Panc1 (cell line): ENCODE measurements at regions not wholly inside any gene's neighbourhood (a gene's known extent, or its start where the extent isn't known, plus 50 kb on each side); places are given as distances from the start of the nearest gene placed in this dataset.

Experiments
- ATAC-seq: fragments of 200-7000 bp; cut with Tn5 transposase; 2 replicates; pipeline ENCODE4 v1.9.1; 2020; ENCODE audit warnings: mild to moderate bottlenecking, moderate library complexity
- BruUV-seq: library from RNA; stranded (reverse); fragments of 400-500 nt; replicated peaks from 2 replicates; lab custom pipeline; 2021; lab: Mats Ljungman, UMichigan
- CTCF ChIA-PET: fragments of 300-600 bp; sonication (Branson Sonifier 250); formaldehyde crosslinking; loops from one replicate; lab custom pipeline; 2022; ENCODE audit warnings: antibody characterized with exemption; lab: Charles Lee
- POLR2A ChIA-PET: fragments of 300-600 bp; sonication (Branson Sonifier 250); formaldehyde crosslinking; loops from one replicate; lab custom pipeline; 2022; ENCODE audit warnings: antibody characterized with exemption; lab: Charles Lee
- DNase-seq: peaks from one replicate; pipeline ENCODE4 v3.0.0-alpha.2; 2010; ENCODE audit warnings: low read depth, low spot score
- H3K27ac ChIP-seq: 2 replicates; pipeline ENCODE4 v1.5.1; 2011; ENCODE audit warnings: mild to moderate bottlenecking, low read length, inconsistent platforms
- H3K27me3 ChIP-seq: fragments of 200-500 bp; sonication (Bioruptor generic); 2 replicates; pipeline ENCODE4 v1.6.0; 2014; ENCODE audit warnings: low read length, inconsistent platforms; ENCODE audit not compliant: control insufficient read depth, insufficient read depth
- H3K36me3 ChIP-seq: fragments of 200-500 bp; sonication (Bioruptor generic); 2 replicates; pipeline ENCODE4 v1.5.1; 2014; ENCODE audit warnings: inconsistent platforms, mild to moderate bottlenecking, low read length, moderate library complexity; ENCODE audit not compliant: control insufficient read depth, insufficient read depth
- H3K4me1 ChIP-seq: 2 replicates; pipeline ENCODE4 v1.5.1; 2011; ENCODE audit warnings: inconsistent platforms, mild to moderate bottlenecking, low read length, moderate library complexity; ENCODE audit not compliant: control insufficient read depth, insufficient read depth
- H3K4me3 ChIP-seq, 2 experiments: 2 replicates each; pipeline ENCODE4 v1.5.1; 2011 to 2012; ENCODE audit warnings: low read depth in 2 of 2, low read length in 2 of 2, mild to moderate bottlenecking in 2 of 2, inconsistent platforms in 1 of 2, moderate library complexity in 1 of 2
- H3K9me3 ChIP-seq: fragments of 200-500 bp; sonication (Bioruptor generic); 2 replicates; pipeline ENCODE4 v1.5.1; 2014; ENCODE audit warnings: low read depth, mild to moderate bottlenecking, inconsistent platforms, low read length, moderate library complexity; ENCODE audit not compliant: control insufficient read depth, insufficient read depth
- CTCF ChIP-seq: fragments of 450-650 bp; IDR thresholded peaks from 2 replicates; pipeline ENCODE4 v1.5.1; 2017; ENCODE audit warnings: mild to moderate bottlenecking
- POLR2AphosphoS5 ChIP-seq: IDR thresholded peaks from 2 replicates; pipeline ENCODE4 v1.6.1; 2012; ENCODE audit warnings: mild to moderate bottlenecking, low read depth, low read length, moderate library complexity
- REST ChIP-seq, 2 experiments: IDR thresholded peaks; 2 replicates each; pipeline ENCODE4 v1.6.1; 2011 to 2012; ENCODE audit warnings: low read depth in 2 of 2, control low read depth in 1 of 2, low read length in 1 of 2, mild to moderate bottlenecking in 1 of 2, moderate library complexity in 1 of 2; ENCODE audit not compliant: insufficient read depth in 1 of 2
- SIN3A ChIP-seq: IDR thresholded peaks from 2 replicates; pipeline ENCODE4 v1.6.1; 2012; ENCODE audit warnings: low read depth, mild to moderate bottlenecking, low read length, moderate library complexity, borderline replicate concordance; ENCODE audit not compliant: insufficient read depth
- TCF7L2 ChIP-seq: IDR thresholded peaks from 2 replicates; pipeline ENCODE4 v1.6.1; 2011; ENCODE audit warnings: mild to moderate bottlenecking, low read depth, low read length, inconsistent platforms
- in situ Hi-C: cut with HindIII; loops from 2 replicates; pipeline ENCODE4 v1.10.0; 2016; ENCODE audit warnings: low sequenced_read_pairs, low pct_unique_long_range_greater_than_20kb
- intact Hi-C: fragments of 100-400 bp; cut with micrococcal nuclease; formaldehyde crosslinking; loops from one replicate; pipeline ENCODE4 v1.10.0; 2022; ENCODE audit not compliant: unreplicated experiment

GRCh38 chr9:129377931-129378661 lies 200.0 kb upstream of the IER5L start:
- Histone ChIP-seq H3K36me3 (no peaks in the 10 kb centered on the region), H3K4me1 (peaks cover 10% of the 10 kb centered on the region), H3K27me3 (no peaks in the 10 kb centered on the region), H3K9me3 (no peaks in the 10 kb centered on the region), H3K4me3 (no peak overlapping the region), H3K27ac (no peak overlapping the region)
- POLR2A ChIA-PET, result no interaction called here
- ATAC-seq, result no peak
- TF ChIP-seq CTCF (no peak), POLR2AphosphoS5 (no peak), SIN3A (no peak), REST (IDR thresholded peaks at IDR 0.05; ENCODE audit: insufficient read depth in 1 of 2, low read depth in 2 of 2, low read length in 1 of 2) (no peak), TCF7L2 (no peak)
- in situ Hi-C loops, result no loop called here
- intact Hi-C loops, result no loop called here
- CTCF ChIA-PET, result no interaction called here
- BruUV-seq, result no TSS peak
- DNase-seq, result no peak

GRCh38 chr9:129377181-129377580 lies 199.1 kb upstream of the IER5L start:
- Histone ChIP-seq H3K36me3 (no peaks in the 10 kb centered on the region), H3K27ac (no peak overlapping the region), H3K27me3 (no peaks in the 10 kb centered on the region), H3K9me3 (no peaks in the 10 kb centered on the region), H3K4me3 (no peak overlapping the region), H3K4me1 (peaks cover 3% of the 10 kb centered on the region)
- DNase-seq (no peak), ATAC-seq (no peak)
- ChIA-PET CTCF (interaction anchor here (0.7 kb wide), 2 partner anchors 45 to 1670 kb away, joined by 6 to 7 read pairs; no protein-coding TSS in a partner anchor), POLR2A (no interaction called here)
- in situ Hi-C loops (no loop called here), intact Hi-C loops (no loop called here)
- BruUV-seq, result no TSS peak
- TF ChIP-seq SIN3A, result no peak
- TF ChIP-seq CTCF, result no peak
- no peak for TF ChIP-seq TCF7L2
- TF ChIP-seq REST (IDR thresholded peaks at IDR 0.05; ENCODE audit: insufficient read depth in 1 of 2, low read depth in 2 of 2, low read length in 1 of 2), result no peak
- TF ChIP-seq POLR2AphosphoS5, result no peak
